ENCODE measurements at regions not wholly inside any gene's neighbourhood (a gene's known extent, or its start where the extent isn't known, plus 50 kb on each side); places are given as distances from the start of the nearest gene placed in this dataset.

GRCh38 chr10:52440612-52441285, 126.7 kb downstream of the DKK1 start:
- no peaks in the 10 kb centered on the region for H3K36me3 ChIP-seq (ENCODE audit: insufficient read depth, insufficient read length, low read length)
- TF ChIP-seq ZNF274 (IDR thresholded peaks at IDR 0.05; ENCODE audit: low read depth, low read length) (no peak), YY1 (IDR thresholded peaks at IDR 0.05; ENCODE audit: insufficient read depth, insufficient read length) (no peak), SUZ12 (IDR thresholded peaks at IDR 0.05; ENCODE audit: extremely low read depth, insufficient read depth, insufficient read length) (no peak)
- H3K4me1 ChIP-seq (ENCODE audit: insufficient read depth, insufficient read length) = no peaks in the 10 kb centered on the region

GRCh38 chr10:52442576-52442975, 128.5 kb downstream of the DKK1 start:
- no peak overlapping the region for H3K9ac ChIP-seq (ENCODE audit: insufficient read length, low read depth)
- TF ChIP-seq ZNF274 (IDR thresholded peaks at IDR 0.05; ENCODE audit: low read depth, low read length) (no peak), YY1 (IDR thresholded peaks at IDR 0.05; ENCODE audit: insufficient read depth, insufficient read length) (no peak), SUZ12 (IDR thresholded peaks at IDR 0.05; ENCODE audit: extremely low read depth, insufficient read depth, insufficient read length) (no peak)
- no peaks in the 10 kb centered on the region for H3K27me3 ChIP-seq (ENCODE audit: insufficient read depth, insufficient read length)
- no peak overlapping the region for H3K4me3 ChIP-seq (ENCODE audit: insufficient read length, low read depth)
- no peaks in the 10 kb centered on the region for H3K9me3 ChIP-seq (ENCODE audit: insufficient read depth, low read length)
- no peak for DNase-seq (ENCODE audit: low read depth, low spot score)
- H3K36me3 ChIP-seq (ENCODE audit: insufficient read depth, insufficient read length, low read length) = no peaks in the 10 kb centered on the region
- H3K4me1 ChIP-seq (ENCODE audit: insufficient read depth, insufficient read length) = no peaks in the 10 kb centered on the region

More at GRCh38 chr10:52440612-52441285, 126.7 kb downstream of the DKK1 start:
- no peak overlapping the region for H3K9ac ChIP-seq (ENCODE audit: insufficient read length, low read depth)
- H3K27me3 ChIP-seq (ENCODE audit: insufficient read depth, insufficient read length) = no peaks in the 10 kb centered on the region
- no peaks in the 10 kb centered on the region for H3K9me3 ChIP-seq (ENCODE audit: insufficient read depth, low read length)
- DNase-seq (ENCODE audit: low read depth, low spot score) = no peak
- H3K4me3 ChIP-seq (ENCODE audit: insufficient read length, low read depth) = no peak overlapping the region

- H3K4me3 ChIP-seq (ENCODE audit: insufficient read length, low read depth) = no peak overlapping the region
Observed at GRCh38 chr10:52443419-52444388, 129.6 kb downstream of the DKK1 start.

GRCh38 chr10:52446391-52446790, 132.3 kb downstream of the DKK1 start:
- TF ChIP-seq YY1 (IDR thresholded peaks at IDR 0.05; ENCODE audit: insufficient read depth, insufficient read length) = no peak
- TF ChIP-seq SUZ12 (IDR thresholded peaks at IDR 0.05; ENCODE audit: extremely low read depth, insufficient read depth, insufficient read length) = no peak
- TF ChIP-seq ZNF274 (IDR thresholded peaks at IDR 0.05; ENCODE audit: low read depth, low read length) = no peak
- Histone ChIP-seq H3K27me3 (ENCODE audit: insufficient read depth, insufficient read length) (no peaks in the 10 kb centered on the region), H3K4me3 (ENCODE audit: insufficient read length, low read depth) (no peak overlapping the region), H3K9ac (ENCODE audit: insufficient read length, low read depth) (no peak overlapping the region), H3K36me3 (ENCODE audit: insufficient read depth, insufficient read length, low read length) (no peaks in the 10 kb centered on the region), H3K4me1 (ENCODE audit: insufficient read depth, insufficient read length) (no peaks in the 10 kb centered on the region), H3K9me3 (ENCODE audit: insufficient read depth, low read length) (no peaks in the 10 kb centered on the region)
- no peak for DNase-seq (ENCODE audit: low read depth, low spot score)

More at GRCh38 chr10:52443419-52444388, 129.6 kb downstream of the DKK1 start:
- no peaks in the 10 kb centered on the region for H3K36me3 ChIP-seq (ENCODE audit: insufficient read depth, insufficient read length, low read length)
- DNase-seq (ENCODE audit: low read depth, low spot score) = no peak
- no peaks in the 10 kb centered on the region for H3K9me3 ChIP-seq (ENCODE audit: insufficient read depth, low read length)
- TF ChIP-seq SUZ12 (IDR thresholded peaks at IDR 0.05; ENCODE audit: extremely low read depth, insufficient read depth, insufficient read length) = no peak
- no peak for TF ChIP-seq YY1 (IDR thresholded peaks at IDR 0.05; ENCODE audit: insufficient read depth, insufficient read length)
- no peak for TF ChIP-seq ZNF274 (IDR thresholded peaks at IDR 0.05; ENCODE audit: low read depth, low read length)
- H3K27me3 ChIP-seq (ENCODE audit: insufficient read depth, insufficient read length) = no peaks in the 10 kb centered on the region
- no peaks in the 10 kb centered on the region for H3K4me1 ChIP-seq (ENCODE audit: insufficient read depth, insufficient read length)
- H3K9ac ChIP-seq (ENCODE audit: insufficient read length, low read depth) = no peak overlapping the region

GRCh38 chr10:52447931-52448353, 133.9 kb downstream of the DKK1 start:
- Histone ChIP-seq H3K9me3 (ENCODE audit: insufficient read depth, low read length) (no peaks in the 10 kb centered on the region), H3K4me1 (ENCODE audit: insufficient read depth, insufficient read length) (no peaks in the 10 kb centered on the region), H3K36me3 (ENCODE audit: insufficient read depth, insufficient read length, low read length) (no peaks in the 10 kb centered on the region), H3K27me3 (ENCODE audit: insufficient read depth, insufficient read length) (no peaks in the 10 kb centered on the region), H3K9ac (ENCODE audit: insufficient read length, low read depth) (no peak overlapping the region), H3K4me3 (ENCODE audit: insufficient read length, low read depth) (no peak overlapping the region)
- no peak for DNase-seq (ENCODE audit: low read depth, low spot score)
- TF ChIP-seq SUZ12 (IDR thresholded peaks at IDR 0.05; ENCODE audit: extremely low read depth, insufficient read depth, insufficient read length) = no peak
- no peak for TF ChIP-seq ZNF274 (IDR thresholded peaks at IDR 0.05; ENCODE audit: low read depth, low read length)
- no peak for TF ChIP-seq YY1 (IDR thresholded peaks at IDR 0.05; ENCODE audit: insufficient read depth, insufficient read length)

- no peak overlapping the region for H3K9ac ChIP-seq (ENCODE audit: insufficient read length, low read depth)
- no peak overlapping the region for H3K4me3 ChIP-seq (ENCODE audit: insufficient read length, low read depth)
- DNase-seq (ENCODE audit: low read depth, low spot score) = no peak
- no peaks in the 10 kb centered on the region for H3K9me3 ChIP-seq (ENCODE audit: insufficient read depth, low read length)
- no peaks in the 10 kb centered on the region for H3K4me1 ChIP-seq (ENCODE audit: insufficient read depth, insufficient read length)
- H3K27me3 ChIP-seq (ENCODE audit: insufficient read depth, insufficient read length) = no peaks in the 10 kb centered on the region
- H3K36me3 ChIP-seq (ENCODE audit: insufficient read depth, insufficient read length, low read length) = no peaks in the 10 kb centered on the region
- TF ChIP-seq SUZ12 (IDR thresholded peaks at IDR 0.05; ENCODE audit: extremely low read depth, insufficient read depth, insufficient read length) = no peak
- no peak for TF ChIP-seq ZNF274 (IDR thresholded peaks at IDR 0.05; ENCODE audit: low read depth, low read length)
- TF ChIP-seq YY1 (IDR thresholded peaks at IDR 0.05; ENCODE audit: insufficient read depth, insufficient read length) = no peak
Observed at GRCh38 chr10:52450762-52451291, 136.7 kb downstream of the DKK1 start.

GRCh38 chr10:52451817-52452216, 137.7 kb downstream of the DKK1 start:
- Histone ChIP-seq H3K27me3 (ENCODE audit: insufficient read depth, insufficient read length) (no peaks in the 10 kb centered on the region), H3K36me3 (ENCODE audit: insufficient read depth, insufficient read length, low read length) (no peaks in the 10 kb centered on the region), H3K9ac (ENCODE audit: insufficient read length, low read depth) (no peak overlapping the region), H3K4me1 (ENCODE audit: insufficient read depth, insufficient read length) (no peaks in the 10 kb centered on the region), H3K9me3 (ENCODE audit: insufficient read depth, low read length) (no peaks in the 10 kb centered on the region), H3K4me3 (ENCODE audit: insufficient read length, low read depth) (no peak overlapping the region)
- DNase-seq (ENCODE audit: low read depth, low spot score) = no peak
- TF ChIP-seq YY1 (IDR thresholded peaks at IDR 0.05; ENCODE audit: insufficient read depth, insufficient read length) (no peak), SUZ12 (IDR thresholded peaks at IDR 0.05; ENCODE audit: extremely low read depth, insufficient read depth, insufficient read length) (no peak), ZNF274 (IDR thresholded peaks at IDR 0.05; ENCODE audit: low read depth, low read length) (no peak)
